ENCODE measurements at regions not wholly inside any gene's neighbourhood (a gene's known extent, or its start where the extent isn't known, plus 50 kb on each side); places are given as distances from the start of the nearest gene placed in this dataset.
A peak's percentile ranks its signal among the peaks of the same experiment; 100 is the strongest.
"Not testable (repeated sequence)": the region's sequence is repeated elsewhere in the genome, so short reads cannot be mapped to it uniquely, and the experiment has no call there.

DNA sequence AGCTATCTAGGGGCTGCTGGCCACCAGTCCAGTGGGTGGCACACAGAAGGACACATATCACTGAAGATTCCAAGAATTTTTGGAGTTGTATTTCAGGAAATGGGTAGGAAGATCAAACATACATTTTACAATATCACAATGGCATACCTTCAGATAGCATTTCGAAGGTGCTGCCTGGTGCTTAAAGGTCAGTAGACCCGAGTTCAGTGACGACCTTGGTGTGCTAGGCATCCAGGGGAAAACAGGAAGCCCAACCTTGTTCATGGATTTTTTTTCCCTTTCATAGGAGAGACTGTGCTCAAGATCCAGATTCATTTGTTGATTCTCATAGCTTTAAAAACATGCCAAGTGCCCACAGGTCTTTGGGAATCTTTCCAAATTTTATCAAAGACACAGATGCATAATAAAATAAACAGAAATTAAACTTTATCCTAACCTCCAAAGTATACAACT lies 51.0 kb upstream of the RCBTB2 start:
- H3K4me3 Mint-ChIP-seq = no peak overlapping the region
- DNase-seq (no peak), ATAC-seq (replicated peaks in 1 of 2) (no peak)
- H3K4me1 Mint-ChIP-seq (ENCODE audit: low read depth) = peaks cover 20% of the 10 kb centered on the region
- H3K27ac Mint-ChIP-seq = no peak overlapping the region
- H3K9me3 Mint-ChIP-seq = no peaks in the 10 kb centered on the region
- peaks cover 34% of the 10 kb centered on the region for H3K27me3 Mint-ChIP-seq (ENCODE audit: low read depth)
- no peaks in the 10 kb centered on the region for H3K36me3 Mint-ChIP-seq (ENCODE audit: insufficient read depth in 2 of 2)

GRCh38 chr13:48585456-48585840 lies 52.6 kb upstream of the RCBTB2 start:
- DNase-seq (no peak), ATAC-seq (replicated peaks in 1 of 2) (no peak)
- Mint-ChIP-seq H3K9me3 (no peaks in the 10 kb centered on the region), H3K27me3 (ENCODE audit: low read depth) (peaks cover 32% of the 10 kb centered on the region), H3K27ac (no peak overlapping the region), H3K36me3 (ENCODE audit: insufficient read depth in 2 of 2) (no peaks in the 10 kb centered on the region), H3K4me3 (no peak overlapping the region), H3K4me1 (ENCODE audit: low read depth) (peaks cover 17% of the 10 kb centered on the region)

- no peak overlapping the region for H3K27ac Mint-ChIP-seq
- no peaks in the 10 kb centered on the region for H3K36me3 Mint-ChIP-seq (ENCODE audit: insufficient read depth in 2 of 2)
- H3K9me3 Mint-ChIP-seq = no peaks in the 10 kb centered on the region
- DNase-seq (no peak), ATAC-seq (replicated peaks in 1 of 2) (peak in 1 of 2 donors; percentile 11)
- peaks cover 23% of the 10 kb centered on the region for H3K27me3 Mint-ChIP-seq (ENCODE audit: low read depth)
- peaks cover 13% of the 10 kb centered on the region for H3K4me1 Mint-ChIP-seq (ENCODE audit: low read depth)
- H3K4me3 Mint-ChIP-seq = peak overlapping the region in 1 of 2 donors; percentile 0
Observed at GRCh38 chr13:48586591-48587103, 53.8 kb upstream of the RCBTB2 start.

DNA sequence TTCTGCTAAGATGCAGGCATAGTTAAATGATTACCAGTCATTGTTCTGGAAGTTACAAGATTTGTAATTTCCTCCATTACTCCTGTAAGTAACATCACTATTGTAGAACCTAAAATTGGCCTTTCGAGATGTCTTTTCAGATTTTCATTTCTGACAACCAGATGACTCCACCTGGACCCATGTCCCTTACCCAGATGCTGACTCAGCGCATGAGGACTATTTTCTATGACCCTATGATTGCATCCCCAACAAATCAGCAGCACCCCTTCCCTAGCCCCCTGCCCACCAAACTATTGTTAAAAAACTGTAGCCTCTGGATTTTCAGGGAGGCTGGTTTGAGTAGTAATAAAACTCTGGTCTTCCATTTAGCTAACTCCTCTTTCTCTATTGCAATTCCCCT lies 55.2 kb upstream of the RCBTB2 start:
- DNase-seq (no peak), ATAC-seq (replicated peaks in 1 of 2) (no peak)
- Mint-ChIP-seq H3K9me3 (no peaks in the 10 kb centered on the region), H3K36me3 (ENCODE audit: insufficient read depth in 2 of 2) (no peaks in the 10 kb centered on the region), H3K27ac (no peak overlapping the region), H3K27me3 (ENCODE audit: low read depth) (peaks cover 17% of the 10 kb centered on the region), H3K4me1 (ENCODE audit: low read depth) (peaks cover 13% of the 10 kb centered on the region), H3K4me3 (no peak overlapping the region)

GRCh38 chr13:48590141-48590901 lies 57.4 kb upstream of the RCBTB2 start:
- no peak for ATAC-seq (replicated peaks in 1 of 2)
- no peak overlapping the region for H3K27ac Mint-ChIP-seq
- H3K36me3 Mint-ChIP-seq (ENCODE audit: insufficient read depth in 2 of 2) = no peaks in the 10 kb centered on the region
- no peak for DNase-seq
- no peaks in the 10 kb centered on the region for H3K27me3 Mint-ChIP-seq (ENCODE audit: low read depth)
- peaks cover 19% of the 10 kb centered on the region for H3K4me1 Mint-ChIP-seq (ENCODE audit: low read depth)
- no peaks in the 10 kb centered on the region for H3K9me3 Mint-ChIP-seq
- no peak overlapping the region for H3K4me3 Mint-ChIP-seq

DNA sequence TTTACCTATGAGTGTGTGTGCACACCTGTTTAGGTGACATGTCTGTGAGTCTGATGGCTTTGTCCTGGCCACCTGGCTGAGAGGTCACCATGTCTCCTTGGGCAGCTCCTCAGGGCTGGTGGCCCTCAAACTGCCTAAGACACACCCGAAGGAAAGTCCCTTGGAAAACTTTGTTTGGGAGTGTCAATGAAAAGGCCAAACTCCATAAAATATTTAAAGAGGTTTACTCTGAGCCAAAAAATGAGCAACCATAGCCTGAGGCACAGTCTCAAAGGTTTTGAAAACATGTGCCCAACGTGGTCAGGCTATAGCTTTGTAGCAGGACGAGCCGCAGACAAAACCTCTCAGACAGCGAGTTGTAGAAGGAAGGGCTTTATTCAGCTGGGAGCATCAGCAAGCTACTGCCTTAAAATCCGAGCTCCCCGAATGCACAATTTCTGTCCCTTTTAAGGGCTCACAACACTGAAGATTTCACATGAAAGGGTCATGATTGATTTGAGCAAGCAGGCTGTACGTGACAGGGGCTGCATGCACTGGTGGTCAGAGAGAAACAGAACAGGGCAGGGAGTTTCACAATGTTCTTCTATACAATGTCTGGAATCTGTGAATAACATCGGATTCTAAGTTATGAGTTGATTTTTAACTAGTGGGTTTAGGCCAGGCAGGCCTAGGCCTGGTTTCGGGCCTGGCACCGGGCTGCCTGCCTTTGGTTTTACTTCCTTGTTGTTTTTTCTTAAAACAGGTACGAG lies 58.4 kb upstream of the RCBTB2 start:
- ATAC-seq (replicated peaks in 1 of 2); H3K4me3 Mint-ChIP-seq; DNase-seq; H3K36me3 Mint-ChIP-seq (ENCODE audit: insufficient read depth in 2 of 2); H3K27me3 Mint-ChIP-seq (ENCODE audit: low read depth); H3K9me3 Mint-ChIP-seq; H3K27ac Mint-ChIP-seq: not testable (repeated sequence)
- H3K4me1 Mint-ChIP-seq (ENCODE audit: low read depth) = peaks cover 16% of the 10 kb centered on the region

DNA sequence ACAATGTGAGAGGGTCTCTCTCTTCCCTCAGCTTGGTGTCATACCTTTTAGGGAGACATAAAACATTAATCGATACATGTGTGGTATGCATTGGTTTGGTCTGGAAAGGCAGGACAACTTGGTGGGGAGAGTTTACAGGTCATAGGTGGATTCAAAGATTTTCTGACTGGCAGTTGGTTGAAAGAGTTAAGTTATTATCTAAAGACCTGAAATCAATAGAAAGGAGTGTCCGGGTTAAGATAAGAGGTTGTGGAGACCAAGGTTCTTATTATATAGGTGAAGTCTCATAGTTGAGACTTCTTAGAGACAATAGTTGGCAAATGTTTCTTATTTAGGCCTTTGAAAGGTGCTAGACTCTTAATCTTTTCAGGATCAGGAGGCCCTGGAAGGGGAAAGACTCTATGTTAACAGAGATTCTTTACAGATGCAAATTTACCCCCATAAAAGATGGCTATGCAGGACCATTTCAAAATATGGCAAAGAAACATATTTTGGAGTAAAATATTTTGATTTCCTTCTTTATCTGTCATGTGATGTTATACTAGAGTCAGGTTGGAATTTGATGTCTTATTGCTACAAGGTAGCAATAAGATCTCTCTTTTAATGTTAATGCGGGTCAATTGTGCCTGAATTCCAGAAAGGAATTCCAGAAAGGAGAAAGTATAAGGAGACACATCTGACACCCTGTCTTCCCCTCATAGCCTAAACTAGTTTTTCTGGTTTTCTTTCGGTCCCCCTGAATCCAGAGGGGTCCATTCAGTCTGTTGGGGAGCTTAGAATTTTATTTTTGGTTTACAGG lies 59.2 kb upstream of the RCBTB2 start:
- no peak for ATAC-seq (replicated peaks in 1 of 2)
- no peak for DNase-seq
- Mint-ChIP-seq H3K27me3 (ENCODE audit: low read depth) (no peaks in the 10 kb centered on the region), H3K36me3 (ENCODE audit: insufficient read depth in 2 of 2) (no peaks in the 10 kb centered on the region), H3K27ac (no peak overlapping the region), H3K4me1 (ENCODE audit: low read depth) (peaks cover 8% of the 10 kb centered on the region), H3K9me3 (no peaks in the 10 kb centered on the region), H3K4me3 (no peak overlapping the region)

DNA sequence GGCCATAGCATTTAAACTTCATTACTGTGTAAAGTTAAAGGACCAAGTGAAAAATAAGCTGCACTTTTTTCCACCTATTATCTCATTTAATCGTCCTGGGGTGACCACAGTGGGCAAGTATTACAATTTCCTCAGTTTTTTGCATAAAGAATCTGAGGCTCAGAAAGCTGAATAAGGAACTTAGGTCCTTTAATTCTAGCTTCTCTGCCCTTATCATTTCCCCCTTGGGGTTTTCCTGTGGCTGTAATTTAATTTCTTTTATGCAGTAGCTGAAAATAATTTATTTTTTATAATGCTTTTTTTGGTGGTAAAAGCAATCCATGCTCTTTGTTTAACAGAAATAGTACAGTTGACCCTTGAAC lies 59.8 kb upstream of the RCBTB2 start:
- Mint-ChIP-seq H3K27ac (no peak overlapping the region), H3K36me3 (ENCODE audit: insufficient read depth in 2 of 2) (no peaks in the 10 kb centered on the region), H3K9me3 (no peaks in the 10 kb centered on the region), H3K4me3 (no peak overlapping the region), H3K4me1 (ENCODE audit: low read depth) (peaks cover 6% of the 10 kb centered on the region), H3K27me3 (ENCODE audit: low read depth) (no peaks in the 10 kb centered on the region)
- ATAC-seq (replicated peaks in 1 of 2) (no peak), DNase-seq (no peak)

GRCh38 chr13:48593536-48593935 lies 60.2 kb upstream of the CYSLTR2 start:
- H3K36me3 Mint-ChIP-seq (ENCODE audit: insufficient read depth in 2 of 2) = no peaks in the 10 kb centered on the region
- no peaks in the 10 kb centered on the region for H3K9me3 Mint-ChIP-seq
- H3K4me1 Mint-ChIP-seq (ENCODE audit: low read depth) = peaks cover 6% of the 10 kb centered on the region
- no peak overlapping the region for H3K27ac Mint-ChIP-seq
- no peaks in the 10 kb centered on the region for H3K27me3 Mint-ChIP-seq (ENCODE audit: low read depth)
- H3K4me3 Mint-ChIP-seq = no peak overlapping the region
- DNase-seq = no peak
- ATAC-seq (replicated peaks in 1 of 2) = no peak

- no peaks in the 10 kb centered on the region for H3K9me3 Mint-ChIP-seq
- H3K4me3 Mint-ChIP-seq = no peak overlapping the region
- H3K4me1 Mint-ChIP-seq (ENCODE audit: low read depth) = peaks cover 6% of the 10 kb centered on the region
- no peaks in the 10 kb centered on the region for H3K27me3 Mint-ChIP-seq (ENCODE audit: low read depth)
- no peaks in the 10 kb centered on the region for H3K36me3 Mint-ChIP-seq (ENCODE audit: insufficient read depth in 2 of 2)
- no peak for DNase-seq
- ATAC-seq (replicated peaks in 1 of 2) = no peak
- no peak overlapping the region for H3K27ac Mint-ChIP-seq
Observed at GRCh38 chr13:48594096-48594815, 59.5 kb upstream of the CYSLTR2 start.

DNA sequence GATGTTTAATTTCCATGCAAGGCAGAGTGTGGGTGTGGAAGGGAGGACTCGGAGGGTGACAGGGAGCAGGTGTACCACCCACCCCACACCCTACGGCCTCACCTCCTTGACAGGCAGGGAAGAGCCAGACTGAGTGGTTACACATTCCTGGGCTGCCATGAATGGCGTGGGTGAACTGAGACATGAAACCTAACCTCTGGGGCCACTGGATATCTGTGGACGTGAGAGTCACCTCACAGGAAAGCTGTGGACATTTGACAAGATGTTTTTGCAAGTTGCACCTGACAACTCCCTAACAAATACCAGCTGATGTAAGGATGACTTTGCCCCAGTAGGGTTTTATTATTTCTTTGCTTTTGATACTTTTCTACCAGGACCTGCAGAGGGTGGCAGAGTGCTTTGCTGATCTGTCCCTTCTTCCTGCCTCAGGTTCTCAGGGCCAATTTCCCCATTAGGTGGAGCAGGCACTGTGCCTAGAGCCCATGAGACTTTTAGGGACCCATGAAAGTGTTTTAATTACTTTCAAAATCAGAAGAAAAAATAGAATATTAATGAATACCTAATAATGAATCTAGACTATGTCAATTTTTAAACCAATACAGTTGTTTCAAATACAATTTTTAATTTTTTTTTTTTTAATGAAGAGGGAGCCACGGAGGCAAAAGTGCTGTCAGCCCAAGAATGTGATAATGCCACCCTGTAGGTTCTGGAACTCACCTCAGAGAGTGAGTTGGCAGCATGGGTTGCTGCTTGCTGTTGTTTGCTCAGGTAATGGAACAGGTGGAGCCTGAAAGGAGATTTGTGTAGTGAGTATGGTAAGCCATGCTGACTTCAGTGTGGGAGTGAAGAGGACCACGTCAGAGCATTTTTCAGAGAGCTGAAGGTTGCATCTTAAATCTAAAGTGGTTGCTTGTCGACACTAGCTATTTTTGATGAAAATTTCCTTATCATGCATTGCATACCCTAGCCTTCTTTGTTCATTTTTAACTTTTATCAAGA lies 58.0 kb upstream of the CYSLTR2 start:
- peak; percentile 49 to 51 for DNase-seq
- Mint-ChIP-seq H3K27me3 (ENCODE audit: low read depth) (no peaks in the 10 kb centered on the region), H3K4me1 (ENCODE audit: low read depth) (peaks cover 10% of the 10 kb centered on the region), H3K36me3 (ENCODE audit: insufficient read depth in 2 of 2) (no peaks in the 10 kb centered on the region), H3K4me3 (no peak overlapping the region), H3K27ac (no peak overlapping the region), H3K9me3 (no peaks in the 10 kb centered on the region)
- peak; percentile 81 to 90 for ATAC-seq (replicated peaks in 1 of 2)

Measured in activated T-cell treated with anti-CD3 and anti-CD28 coated beads, Interleukin-2, amount 50 U/mL, for 72 hours (primary cell).